ENCODE measurements at regions not wholly inside any gene's neighbourhood (a gene's known extent, or its start where the extent isn't known, plus 50 kb on each side); places are given as distances from the start of the nearest gene placed in this dataset.

DNA sequence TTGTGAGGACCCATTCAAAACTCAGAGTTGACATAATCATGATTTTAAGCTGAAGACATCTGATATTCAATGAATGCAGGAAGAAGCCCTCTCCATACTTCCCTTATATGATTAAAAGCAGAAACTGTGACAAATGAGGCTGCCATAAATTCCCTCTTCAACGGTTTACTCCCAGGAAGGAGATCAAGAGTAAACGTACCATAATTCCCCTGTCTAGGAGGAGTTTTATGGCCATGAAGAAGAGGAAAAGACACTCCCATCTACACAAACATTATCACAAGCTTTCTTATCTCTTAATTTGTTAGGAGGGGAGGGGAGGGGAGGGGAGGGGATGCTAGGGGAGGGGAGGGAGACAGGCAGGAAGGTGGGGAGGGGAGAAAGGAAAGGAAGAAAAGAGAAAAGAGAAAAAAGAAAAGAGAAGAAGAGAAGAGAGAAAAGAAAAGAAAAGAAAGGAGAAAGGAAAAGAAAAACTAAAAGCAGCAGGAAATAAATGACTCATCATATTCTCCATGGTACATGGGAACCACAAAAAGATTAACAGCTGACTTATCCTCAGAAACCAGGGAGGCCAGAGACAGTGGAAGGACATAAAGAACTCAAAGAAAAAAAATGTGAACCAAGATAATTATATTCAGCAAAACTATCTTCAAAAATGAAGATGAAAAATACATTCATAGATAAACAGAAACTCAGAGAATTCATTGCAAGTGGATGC lies 121.6 kb downstream of the ALOX5 start (continued):
- TF ChIP-seq GATAD2B (IDR thresholded peaks at IDR 0.05; ENCODE audit: borderline replicate concordance) = peak; percentile 27; the same call in 1 of the 2 replicates
- no peak for TF ChIP-seq ZNF408 (CRISPR knock-in tag; IDR thresholded peaks at IDR 0.05; ENCODE audit: low read depth)
- no peak for TF ChIP-seq FOXA1 (IDR thresholded peaks at IDR 0.05; ENCODE audit: borderline replicate concordance)
- peak; percentile 100 for TF ChIP-seq TRIM24 (IDR thresholded peaks at IDR 0.05)
- TF ChIP-seq, protein P1, sequence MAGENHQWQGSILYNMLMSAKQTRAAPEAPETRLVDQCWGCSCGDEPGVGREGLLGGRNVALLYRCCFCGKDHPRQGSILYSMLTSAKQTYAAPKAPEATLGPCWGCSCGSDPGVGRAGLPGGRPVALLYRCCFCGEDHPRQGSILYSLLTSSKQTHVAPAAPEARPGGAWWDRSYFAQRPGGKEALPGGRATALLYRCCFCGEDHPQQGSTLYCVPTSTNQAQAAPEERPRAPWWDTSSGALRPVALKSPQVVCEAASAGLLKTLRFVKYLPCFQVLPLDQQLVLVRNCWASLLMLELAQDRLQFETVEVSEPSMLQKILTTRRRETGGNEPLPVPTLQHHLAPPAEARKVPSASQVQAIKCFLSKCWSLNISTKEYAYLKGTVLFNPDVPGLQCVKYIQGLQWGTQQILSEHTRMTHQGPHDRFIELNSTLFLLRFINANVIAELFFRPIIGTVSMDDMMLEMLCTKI (IDR thresholded peaks at IDR 0.05; ENCODE audit: partially characterized antibody) = no peak
- no peak for TF ChIP-seq PRPF4 (IDR thresholded peaks at IDR 0.05; ENCODE audit: insufficient read depth, low read depth, low read length, poor library complexity, severe bottlenecking)
- peak; percentile 90 for TF ChIP-seq THRAP3 (IDR thresholded peaks at IDR 0.05; ENCODE audit: borderline replicate concordance)
- TF ChIP-seq TBP (optimal IDR thresholded peaks at IDR 0.05; ENCODE audit: low read depth, low read length) = no peak
- TF ChIP-seq SMARCC2 (IDR thresholded peaks at IDR 0.05; ENCODE audit: low read depth) = no peak
- no peak for TF ChIP-seq NCOA6 (IDR thresholded peaks at IDR 0.05)
- 0 out of 2 replicates have a peak, but pooled peaks have one; percentile 16 for TF ChIP-seq MYC (IDR thresholded peaks at IDR 0.05; ENCODE audit: low read depth, low read length)
- no peak for TF ChIP-seq MYC (CRISPR knock-in tag; IDR thresholded peaks at IDR 0.05; ENCODE audit: borderline replicate concordance, low read depth)
- TF ChIP-seq FOXJ3 (CRISPR knock-in tag; IDR thresholded peaks at IDR 0.05) = no peak
- no peak for TF ChIP-seq BMI1 (IDR thresholded peaks at IDR 0.05; ENCODE audit: low read length)
- no peak for TF ChIP-seq SRSF7 (optimal IDR thresholded peaks at IDR 0.05; ENCODE audit: low read depth, low read length)
- TF ChIP-seq CBX3 (IDR thresholded peaks at IDR 0.05; ENCODE audit: borderline replicate concordance in 1 of 2, low read length in 2 of 2) = peak in 1 of 2 experiments; percentile 100; a peak in 2 of 3 replicates
- no peak for TF ChIP-seq CBFB (CRISPR knock-in tag; IDR thresholded peaks at IDR 0.05)
- no peak for TF ChIP-seq PTBP1 (IDR thresholded peaks at IDR 0.05; ENCODE audit: low read depth, low read length)
- TF ChIP-seq JUN (IDR thresholded peaks at IDR 0.05; ENCODE audit: borderline replicate concordance, low read depth, low read length) = peak; percentile 93
- no peak for TF ChIP-seq JUN (CRISPR knock-in tag; IDR thresholded peaks at IDR 0.05; ENCODE audit: borderline replicate concordance)
- TF ChIP-seq ZNF239 (CRISPR knock-in tag; IDR thresholded peaks at IDR 0.05) = no peak
- no peak for TF ChIP-seq SRSF9 (IDR thresholded peaks at IDR 0.05; ENCODE audit: borderline replicate concordance, low read depth, low read length)
- TF ChIP-seq ZNF766 (CRISPR knock-in tag; conservative IDR thresholded peaks at IDR 0.05) = no peak
- TF ChIP-seq ILK (tag; IDR thresholded peaks at IDR 0.05; ENCODE audit: borderline replicate concordance, low read depth) = no peak
- no peak for TF ChIP-seq TAF15 (IDR thresholded peaks at IDR 0.05; ENCODE audit: low read depth, low read length)
- TF ChIP-seq ZNF12 (CRISPR knock-in tag; IDR thresholded peaks at IDR 0.05) = no peak
- TF ChIP-seq RBM39 (optimal IDR thresholded peaks at IDR 0.05; ENCODE audit: low read depth, low read length) = no peak
- TF ChIP-seq POLR2H (tag; IDR thresholded peaks at IDR 0.05; ENCODE audit: low read depth) = 0 out of 2 replicates have a peak, but pooled peaks have one; percentile 47

Data from K562 (cell line).